HEK293 (cell line): ENCODE measurements at regions not wholly inside any gene's neighbourhood (a gene's known extent, or its start where the extent isn't known, plus 50 kb on each side); places are given as distances from the start of the nearest gene placed in this dataset.

Experiments used
- CTCF ChIA-PET: fragments of 350-600 bp; formaldehyde crosslinking; extraction: SDS; loops from one replicate; lab custom pipeline; 2021; ENCODE audit warnings: antibody characterized with exemption; lab: Yijun Ruan, JAX
- POLR2A ChIA-PET: fragments of 300-600 bp; formaldehyde crosslinking; extraction: SDS; loops from one replicate; lab custom pipeline; 2020; ENCODE audit warnings: antibody characterized with exemption, inconsistent platforms; lab: Yijun Ruan, JAX
- H3K27ac ChIP-seq: fragments of 200-500 bp; sonication (Bioruptor generic); 2 replicates; pipeline ENCODE4 v1.5.1; 2014; ENCODE audit warnings: low read depth, low read length, control low read depth, inconsistent platforms; ENCODE audit errors: extremely low read depth
- H3K36me3 ChIP-seq, 2 experiments: fragments of 200-500 bp in 1 of 2; sonication (Bioruptor generic) in 1 of 2; 1 replicate in 1 of 2; 2 replicates in 1 of 2; pipeline ENCODE4 v1.5.1; 2014 to 2017; ENCODE audit warnings: inconsistent platforms in 2 of 2, low read length in 2 of 2; ENCODE audit not compliant: control insufficient read depth in 2 of 2, insufficient read depth in 1 of 2
- H3K4me1 ChIP-seq: fragments of 200-500 bp; sonication (Bioruptor generic); 2 replicates; pipeline ENCODE4 v1.5.1; 2014; ENCODE audit warnings: mild to moderate bottlenecking, low read length, inconsistent platforms; ENCODE audit not compliant: control insufficient read depth, insufficient read depth
- H3K4me3 ChIP-seq: 2 replicates; pipeline ENCODE4 v1.5.1; 2011; ENCODE audit warnings: low read depth, mild to moderate bottlenecking, control low read depth, low read length, moderate library complexity
- H3K9me3 ChIP-seq: fragments of 200-500 bp; sonication (Bioruptor generic); 2 replicates; pipeline ENCODE4 v1.5.1; 2014; ENCODE audit warnings: low read depth, low read length, inconsistent platforms; ENCODE audit not compliant: control insufficient read depth, insufficient read depth
- ATF2 ChIP-seq: fragments of 450-650 bp; formaldehyde crosslinking; IDR thresholded peaks from 2 replicates; pipeline ENCODE4 v1.5.1; 2016; ENCODE audit warnings: missing biosample characterization, missing genetic modification characterization, low read depth
- ELK4 ChIP-seq: IDR thresholded peaks from 2 replicates; pipeline ENCODE4 v1.6.1; 2011; ENCODE audit warnings: mild to moderate bottlenecking, low read depth, low read length, borderline replicate concordance
- GLIS1 ChIP-seq: fragments of 450-650 bp; formaldehyde crosslinking; IDR thresholded peaks from 2 replicates; pipeline ENCODE4 v1.5.1; 2016; ENCODE audit warnings: missing biosample characterization, missing genetic modification characterization
- IKZF3 ChIP-seq: fragments of 450-650 bp; IDR thresholded peaks from 2 replicates; pipeline ENCODE4 v1.5.0; 2018; ENCODE audit warnings: missing biosample characterization, mild to moderate bottlenecking, missing genetic modification characterization, moderate library complexity
- KLF7 ChIP-seq: fragments of 450-650 bp; formaldehyde crosslinking; IDR thresholded peaks from 2 replicates; pipeline ENCODE4 v1.5.1; 2016; ENCODE audit warnings: missing biosample characterization, missing genetic modification characterization, borderline replicate concordance
- MZF1 ChIP-seq: fragments of 450-650 bp; formaldehyde crosslinking; IDR thresholded peaks from 2 replicates; pipeline ENCODE4 v1.5.1; 2017; ENCODE audit warnings: missing biosample characterization, missing genetic modification characterization, borderline replicate concordance
- OSR2 ChIP-seq: fragments of 450-650 bp; formaldehyde crosslinking; IDR thresholded peaks from 2 replicates; pipeline ENCODE4 v1.5.1; 2016; ENCODE audit warnings: missing biosample characterization, missing genetic modification characterization
- PRDM1 ChIP-seq: fragments of 450-650 bp; formaldehyde crosslinking; IDR thresholded peaks from 2 replicates; pipeline ENCODE4; 2016; ENCODE audit warnings: missing biosample characterization, missing genetic modification characterization
- PRDM2 ChIP-seq: fragments of 450-650 bp; formaldehyde crosslinking; IDR thresholded peaks from 2 replicates; pipeline ENCODE4 v1.5.1; 2016; ENCODE audit warnings: missing biosample characterization, missing genetic modification characterization, borderline replicate concordance
- SALL2 ChIP-seq: fragments of 450-650 bp; formaldehyde crosslinking; IDR thresholded peaks from 2 replicates; pipeline ENCODE4 v1.5.0; 2017; ENCODE audit warnings: missing biosample characterization, mild to moderate bottlenecking, missing genetic modification characterization, borderline replicate concordance
- ZBTB10 ChIP-seq: fragments of 450-650 bp; formaldehyde crosslinking; IDR thresholded peaks from 2 replicates; pipeline ENCODE4 v1.5.1; 2016; ENCODE audit warnings: missing biosample characterization, missing genetic modification characterization
- ZBTB48 ChIP-seq: fragments of 450-650 bp; formaldehyde crosslinking; IDR thresholded peaks from 2 replicates; pipeline ENCODE4 v1.5.1; 2016; ENCODE audit warnings: missing biosample characterization, missing genetic modification characterization
- ZBTB6 ChIP-seq: fragments of 450-650 bp; formaldehyde crosslinking; IDR thresholded peaks from 2 replicates; pipeline ENCODE4 v1.5.1; 2017; ENCODE audit warnings: missing biosample characterization, missing genetic modification characterization
- ZEB2 ChIP-seq: fragments of 450-650 bp; formaldehyde crosslinking; IDR thresholded peaks from 2 replicates; pipeline ENCODE4 v1.5.1; 2016; ENCODE audit warnings: missing biosample characterization, missing genetic modification characterization
- ZNF10 ChIP-seq: fragments of 450-650 bp; formaldehyde crosslinking; IDR thresholded peaks from 2 replicates; pipeline ENCODE4 v1.5.1; 2017; ENCODE audit warnings: missing biosample characterization, missing genetic modification characterization
- ZNF223 ChIP-seq: fragments of 450-650 bp; formaldehyde crosslinking; IDR thresholded peaks from 2 replicates; pipeline ENCODE4 v1.5.1; 2016; ENCODE audit warnings: missing biosample characterization, missing genetic modification characterization
- ZNF239 ChIP-seq: fragments of 450-650 bp; formaldehyde crosslinking; IDR thresholded peaks from 2 replicates; pipeline ENCODE4 v1.5.1; 2016; ENCODE audit warnings: missing biosample characterization, missing genetic modification characterization
- ZNF324 ChIP-seq: fragments of 450-650 bp; formaldehyde crosslinking; IDR thresholded peaks from 2 replicates; pipeline ENCODE4 v1.5.1; 2016; ENCODE audit warnings: missing biosample characterization, missing genetic modification characterization
- ZNF366 ChIP-seq: fragments of 450-650 bp; formaldehyde crosslinking; conservative IDR thresholded peaks from 2 replicates; pipeline ENCODE4 v1.5.1; 2016; ENCODE audit warnings: missing biosample characterization, missing genetic modification characterization
- ZNF398 ChIP-seq: fragments of 450-650 bp; formaldehyde crosslinking; IDR thresholded peaks from 2 replicates; pipeline ENCODE4 v1.5.1; 2017; ENCODE audit warnings: missing biosample characterization, missing genetic modification characterization
- ZNF560 ChIP-seq: fragments of 450-650 bp; formaldehyde crosslinking; IDR thresholded peaks from 2 replicates; pipeline ENCODE4 v1.5.1; 2017; ENCODE audit warnings: missing biosample characterization, missing genetic modification characterization, borderline replicate concordance
- ZNF677 ChIP-seq: fragments of 450-650 bp; IDR thresholded peaks from 2 replicates; pipeline ENCODE4 v1.5.0; 2018; ENCODE audit warnings: missing biosample characterization, mild to moderate bottlenecking, missing genetic modification characterization, moderate library complexity

- Histone ChIP-seq H3K27ac (no peak overlapping the region), H3K36me3 (no peaks in the 10 kb centered on the region), H3K4me3 (no peak overlapping the region), H3K4me1 (peaks cover 5% of the 10 kb centered on the region), H3K9me3 (no peaks in the 10 kb centered on the region)
- ChIA-PET POLR2A (no interaction called here), CTCF (no interaction called here)
- TF ChIP-seq ZBTB48 (tag by site-specific recombination): no peak
- TF ChIP-seq ZBTB10 (tag by site-specific recombination): no peak
- no peak for TF ChIP-seq PRDM1 (tag by site-specific recombination)
- no peak for TF ChIP-seq ZNF677 (tag by site-specific recombination)
- no peak for TF ChIP-seq ZNF560 (tag by site-specific recombination)
- TF ChIP-seq ATF2 (tag by site-specific recombination): no peak
- TF ChIP-seq ZNF10 (tag by site-specific recombination): no peak
- TF ChIP-seq IKZF3: no peak
- TF ChIP-seq PRDM2 (tag by site-specific recombination): no peak
- TF ChIP-seq ZNF324 (tag by site-specific recombination): no peak
- TF ChIP-seq ZNF239 (tag by site-specific recombination): no peak
- no peak for TF ChIP-seq ZNF366 (tag by site-specific recombination)
- TF ChIP-seq SALL2: no peak
- TF ChIP-seq ZEB2: no peak
- TF ChIP-seq ELK4: no peak
These were observed 573.6 kb upstream of the ARRDC3 start for GRCh38 chr5:91956738-91957137.

- ChIA-PET POLR2A (interaction anchor here (0.6 kb wide), 1 partner anchor 18 kb away, joined by 3 read pairs; no protein-coding TSS in a partner anchor), CTCF (no interaction called here)
- TF ChIP-seq OSR2 (peak; percentile 63), MZF1 (tag by site-specific recombination) (peak; percentile 54; the same call in 1 of the 2 replicates), KLF7 (no peak), ZNF223 (tag by site-specific recombination) (peak; percentile 83), ZNF398 (tag by site-specific recombination) (peak; percentile 15; the same call in 1 of the 2 replicates), GLIS1 (tag by site-specific recombination) (peak; percentile 29), ZBTB6 (tag by site-specific recombination) (no peak)
These were observed 572.5 kb upstream of the ARRDC3 start for GRCh38 chr5:91955610-91956009.

More at GRCh38 chr5:91955610-91956009, 572.5 kb upstream of the ARRDC3 start:
- Histone ChIP-seq H3K27ac (no peak overlapping the region), H3K36me3 (no peaks in the 10 kb centered on the region), H3K4me1 (peaks cover 5% of the 10 kb centered on the region), H3K4me3 (no peak overlapping the region), H3K9me3 (no peaks in the 10 kb centered on the region)
